ENCODE measurements at regions not wholly inside any gene's neighbourhood (a gene's known extent, or its start where the extent isn't known, plus 50 kb on each side); places are given as distances from the start of the nearest gene placed in this dataset.

GRCh38 chr16:85319208-85319983 is 207.1 kb upstream of the CIBAR2 start:
- TF ChIP-seq, protein P1, sequence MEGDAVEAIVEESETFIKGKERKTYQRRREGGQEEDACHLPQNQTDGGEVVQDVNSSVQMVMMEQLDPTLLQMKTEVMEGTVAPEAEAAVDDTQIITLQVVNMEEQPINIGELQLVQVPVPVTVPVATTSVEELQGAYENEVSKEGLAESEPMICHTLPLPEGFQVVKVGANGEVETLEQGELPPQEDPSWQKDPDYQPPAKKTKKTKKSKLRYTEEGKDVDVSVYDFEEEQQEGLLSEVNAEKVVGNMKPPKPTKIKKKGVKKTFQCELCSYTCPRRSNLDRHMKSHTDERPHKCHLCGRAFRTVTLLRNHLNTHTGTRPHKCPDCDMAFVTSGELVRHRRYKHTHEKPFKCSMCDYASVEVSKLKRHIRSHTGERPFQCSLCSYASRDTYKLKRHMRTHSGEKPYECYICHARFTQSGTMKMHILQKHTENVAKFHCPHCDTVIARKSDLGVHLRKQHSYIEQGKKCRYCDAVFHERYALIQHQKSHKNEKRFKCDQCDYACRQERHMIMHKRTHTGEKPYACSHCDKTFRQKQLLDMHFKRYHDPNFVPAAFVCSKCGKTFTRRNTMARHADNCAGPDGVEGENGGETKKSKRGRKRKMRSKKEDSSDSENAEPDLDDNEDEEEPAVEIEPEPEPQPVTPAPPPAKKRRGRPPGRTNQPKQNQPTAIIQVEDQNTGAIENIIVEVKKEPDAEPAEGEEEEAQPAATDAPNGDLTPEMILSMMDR (IDR thresholded peaks at IDR 0.05), result no peak
- no peak for TF ChIP-seq POLR2A (IDR thresholded peaks at IDR 0.05)

All from body of pancreas (tissue), 4 donors.